ENCODE measurements at regions not wholly inside any gene's neighbourhood (a gene's known extent, or its start where the extent isn't known, plus 50 kb on each side); places are given as distances from the start of the nearest gene placed in this dataset.

DNA sequence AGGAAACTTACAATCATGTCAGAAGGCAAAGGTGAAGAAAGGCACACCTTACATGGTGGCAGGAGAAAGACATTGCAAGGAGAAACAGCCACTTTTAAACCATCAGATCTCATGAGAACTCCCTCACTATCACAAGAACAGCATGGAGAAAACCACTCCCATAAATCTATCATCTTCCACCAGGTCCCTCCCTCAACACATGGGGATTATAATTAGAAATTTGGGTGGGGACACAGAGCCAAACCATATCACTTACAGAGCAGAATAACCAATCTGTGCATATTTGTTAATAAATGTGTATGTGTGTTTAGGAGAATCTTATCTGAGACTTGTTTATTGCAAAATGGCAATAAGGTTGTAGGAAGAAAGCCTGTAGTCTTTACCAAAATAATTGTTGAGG, 205.2 kb upstream of the ANO3 start:
- DNase-seq = no peak

DNA sequence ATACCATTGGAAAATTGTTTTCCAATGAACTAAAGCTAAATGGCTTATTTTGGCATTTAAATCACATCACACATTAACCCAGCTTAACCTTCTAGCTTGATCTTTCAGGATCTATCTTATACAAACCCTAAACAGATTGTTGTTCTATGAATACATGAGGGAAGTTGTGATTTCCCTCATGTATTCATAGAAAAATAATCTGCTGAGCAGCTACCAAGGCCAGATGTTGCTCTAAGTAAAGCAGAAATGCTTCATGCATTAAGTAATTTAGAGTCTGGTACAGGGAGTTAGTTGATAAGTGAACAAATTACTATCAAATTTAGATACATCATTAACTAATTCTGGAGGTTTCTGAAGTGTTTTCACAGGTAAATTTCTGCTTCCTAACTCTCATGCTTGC, 204.6 kb upstream of the ANO3 start:
- DNase-seq = no peak

DNA sequence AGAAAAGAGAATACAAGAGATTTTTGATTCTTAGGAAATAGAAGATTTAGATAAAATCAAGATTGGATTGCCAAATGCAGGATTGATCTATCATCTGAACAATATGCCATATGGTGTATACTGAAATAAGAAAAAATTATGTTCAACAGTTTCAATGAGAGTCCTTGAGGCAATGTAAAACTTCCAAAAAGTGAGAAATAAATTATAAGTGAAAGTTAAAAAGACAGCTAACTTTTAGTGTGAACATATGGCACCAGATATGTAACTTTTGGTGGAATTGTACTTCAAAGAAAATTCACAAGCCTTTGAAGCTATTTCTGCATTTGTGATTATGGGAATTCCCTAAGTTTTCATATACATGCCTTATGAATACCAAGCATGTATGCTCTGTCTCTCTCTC, 200.5 kb upstream of the ANO3 start:
- no peak for DNase-seq

DNA sequence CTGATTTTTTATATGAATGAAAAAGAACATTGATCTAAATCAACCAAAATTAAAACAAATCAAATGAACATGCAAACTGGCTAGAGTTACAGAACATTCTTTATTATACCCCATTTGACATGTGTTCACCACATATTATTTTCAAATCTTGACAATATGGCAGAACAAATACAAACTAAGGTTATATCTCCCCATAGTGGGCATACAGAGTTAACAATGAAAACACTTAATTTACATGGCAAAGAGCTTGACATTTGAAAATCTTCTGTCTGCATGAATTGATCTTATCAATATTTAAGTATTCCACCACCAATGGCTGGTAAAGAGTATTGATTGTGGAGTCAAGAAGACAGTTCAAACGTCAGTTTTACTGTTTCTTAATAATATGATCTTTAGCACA, 197.9 kb upstream of the ANO3 start:
- DNase-seq = no peak

DNA sequence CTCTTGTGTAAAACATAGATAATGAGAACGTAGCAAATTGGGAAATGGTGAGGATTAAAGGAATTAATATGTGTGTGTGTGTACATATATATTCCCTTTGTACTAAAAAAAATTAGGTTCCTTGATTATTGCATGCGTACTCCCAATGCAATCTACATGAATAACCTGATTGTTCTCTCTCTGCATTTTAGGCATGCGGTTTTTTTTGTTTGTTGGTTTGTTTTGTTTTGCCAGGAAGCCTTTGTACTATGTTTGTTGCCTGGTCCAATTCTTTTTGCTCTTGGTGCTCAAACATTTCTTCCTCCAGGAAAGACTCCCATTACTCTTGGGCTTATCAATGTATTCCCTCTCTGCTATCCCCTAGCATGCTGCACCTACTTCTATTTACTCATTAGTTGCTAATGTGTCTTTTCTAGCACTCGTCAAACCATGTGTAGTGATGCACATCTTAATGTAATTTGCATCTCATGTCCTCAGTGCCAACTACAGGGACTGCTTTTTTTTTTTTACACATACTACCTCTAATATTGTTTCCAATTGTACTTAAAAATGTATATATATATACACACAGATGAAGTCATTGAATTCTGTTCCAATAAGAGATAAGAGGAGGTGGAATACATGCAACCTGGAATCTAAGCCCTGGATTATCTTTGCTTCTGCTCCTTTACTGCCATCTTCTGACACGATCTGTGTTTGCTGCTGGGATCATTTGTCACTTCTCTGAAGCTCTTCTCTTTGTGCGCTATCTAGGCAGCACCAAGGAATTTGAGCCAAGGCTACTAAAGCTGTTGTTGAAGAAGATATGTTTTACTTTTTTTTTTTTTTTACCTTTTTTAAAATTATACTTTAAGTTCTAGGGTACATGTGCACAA, 197.2 kb upstream of the ANO3 start:
- DNase-seq = no peak

DNA sequence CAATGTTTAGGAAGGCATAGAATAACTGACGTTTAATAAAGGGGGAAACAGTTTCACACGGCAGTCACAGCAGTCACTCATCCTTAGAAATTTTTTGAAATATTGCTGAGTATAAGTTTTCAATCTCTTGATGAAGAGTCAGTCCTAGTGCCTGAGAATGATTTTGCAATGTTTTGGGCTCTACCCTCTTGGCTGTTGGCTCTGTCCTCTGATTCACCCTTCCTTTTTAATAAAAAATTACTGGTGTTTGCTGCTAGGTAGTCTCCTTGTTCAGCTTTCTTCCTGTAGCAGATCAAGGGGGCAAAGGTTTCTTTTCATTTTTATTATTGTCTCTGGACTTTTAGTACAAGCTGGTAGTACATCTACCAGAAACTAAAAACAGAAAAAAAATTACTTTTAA, 194.3 kb upstream of the ANO3 start:
- DNase-seq = no peak

DNA sequence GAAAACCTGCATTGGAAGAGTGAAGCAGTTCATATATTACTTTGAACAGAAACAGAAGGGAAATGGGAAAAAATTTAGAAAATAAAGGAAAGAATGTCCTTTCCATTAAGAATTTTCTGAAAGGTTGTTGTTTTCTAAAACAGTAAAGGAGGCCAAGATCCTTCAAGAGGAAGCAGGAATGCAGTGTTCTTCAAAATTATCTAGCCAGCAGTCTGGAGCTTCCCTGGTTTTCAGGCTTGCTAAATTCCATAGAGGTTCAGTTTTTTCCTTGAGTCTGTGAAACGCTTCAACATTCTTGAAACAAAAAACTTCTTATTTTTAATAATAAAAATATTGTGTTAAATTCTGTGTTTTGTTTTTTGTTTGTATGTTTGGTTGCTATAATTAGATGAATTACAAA, 189.0 kb upstream of the ANO3 start:
- no peak for DNase-seq

DNA sequence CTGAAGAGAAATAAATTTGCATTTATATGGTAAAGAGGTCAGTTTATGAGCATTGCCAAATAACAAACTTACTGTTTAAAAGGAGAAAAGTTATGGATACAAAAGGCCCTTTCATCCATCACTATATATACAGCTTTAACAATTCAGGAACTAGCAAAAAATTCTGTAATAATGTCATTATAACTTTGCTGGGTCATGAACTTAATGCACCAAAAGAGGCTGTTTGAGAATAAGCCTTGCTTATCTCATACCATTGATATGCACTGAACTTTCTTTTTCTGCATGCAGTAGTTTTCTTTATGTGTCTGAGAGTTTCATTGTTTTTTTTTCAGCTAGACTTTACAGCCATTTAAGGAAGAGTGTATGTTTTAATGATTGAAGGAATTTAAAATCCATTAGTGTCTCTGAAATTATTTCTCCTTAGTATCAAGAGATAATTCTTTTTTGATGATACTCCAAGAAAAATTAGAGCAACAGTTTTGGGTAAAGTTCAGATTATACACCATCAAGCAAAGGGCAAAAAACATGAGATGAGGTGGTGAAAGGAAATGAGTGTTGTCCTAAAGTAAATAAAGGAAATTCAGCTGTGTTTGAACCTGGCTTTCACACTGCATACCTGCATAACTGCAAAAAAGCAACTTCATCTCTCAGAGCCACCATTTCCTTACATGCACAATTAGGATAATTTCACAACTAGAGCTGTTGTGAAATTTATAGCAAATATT, 188.2 kb upstream of the ANO3 start:
- DNase-seq = no peak

DNA sequence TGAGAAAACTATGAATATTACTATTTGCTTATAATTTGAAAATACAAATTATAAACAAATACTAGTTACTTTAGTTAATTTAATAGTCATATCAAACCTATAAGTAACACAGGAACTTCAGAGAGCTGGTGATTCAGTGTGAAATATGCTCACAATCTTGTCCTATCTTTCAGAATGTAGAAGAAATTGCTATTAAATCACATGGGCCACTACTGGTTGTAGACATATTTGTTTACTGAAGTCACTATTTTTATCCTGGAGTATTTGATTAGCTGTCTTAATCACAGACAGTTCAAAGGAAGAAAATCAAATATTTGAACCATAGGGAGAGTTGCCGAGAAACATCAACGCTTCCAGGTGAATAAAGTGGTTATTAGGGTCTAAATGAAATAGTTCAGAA, 187.6 kb upstream of the ANO3 start:
- DNase-seq = no peak

DNA sequence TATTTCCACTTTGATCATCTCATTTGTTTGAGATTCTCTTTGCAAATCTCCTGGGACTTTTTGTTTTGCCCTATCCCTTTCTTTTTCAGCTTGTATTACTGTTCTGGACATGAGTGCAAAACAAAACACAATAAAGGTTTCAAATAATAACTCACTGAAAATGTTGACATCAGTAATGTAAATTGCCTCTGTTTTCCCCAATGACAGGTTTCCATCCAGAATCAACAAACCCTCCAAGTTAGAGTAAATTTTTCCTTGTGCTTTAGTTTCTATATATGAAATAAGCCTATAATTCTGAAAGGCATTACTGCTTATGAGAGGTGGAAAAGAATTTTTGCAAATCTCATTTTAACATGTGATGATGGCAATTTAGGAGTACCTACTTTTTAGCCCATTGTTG, 187.0 kb upstream of the ANO3 start:
- no peak for DNase-seq

DNA sequence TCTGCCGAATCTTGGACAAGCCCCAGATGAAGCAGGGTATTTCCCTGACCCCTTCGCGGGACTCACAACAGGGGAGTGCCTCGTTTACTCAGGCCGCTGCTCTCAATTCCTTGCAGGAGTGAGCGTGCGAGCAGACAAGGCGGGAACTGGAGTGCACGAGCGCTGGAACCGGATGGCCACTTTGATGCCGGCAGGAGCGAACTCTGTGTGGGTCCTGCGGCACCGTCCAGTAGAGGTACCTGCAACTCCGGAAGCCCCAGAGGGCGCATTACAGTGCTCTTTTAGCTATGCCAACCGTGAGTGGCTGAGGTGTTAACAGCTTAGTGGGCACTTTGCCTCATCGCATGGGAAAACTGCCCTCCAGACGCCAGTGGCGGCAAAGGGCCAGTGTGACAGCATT, 182.3 kb upstream of the ANO3 start:
- no peak for DNase-seq

DNA sequence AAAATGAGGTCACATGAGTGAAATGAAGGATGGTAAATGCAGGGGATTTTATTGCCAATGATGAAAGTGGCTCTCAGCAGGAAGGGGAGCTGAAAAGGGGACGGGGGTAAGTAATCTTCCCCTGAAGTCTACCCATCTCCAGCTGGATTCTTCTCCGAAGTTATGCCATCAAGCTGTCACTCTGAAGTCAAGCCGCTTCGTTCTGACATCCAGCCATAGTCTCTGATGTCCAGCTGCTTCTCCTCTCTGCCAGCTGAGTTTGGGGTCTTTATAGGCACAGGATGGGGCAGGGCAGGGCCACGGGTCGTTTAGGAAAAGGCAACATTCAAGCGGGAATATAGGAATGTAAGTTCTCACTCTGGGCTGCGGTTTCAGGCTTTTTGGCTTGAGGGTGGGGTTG, 181.9 kb upstream of the ANO3 start:
- DNase-seq = no peak

DNA sequence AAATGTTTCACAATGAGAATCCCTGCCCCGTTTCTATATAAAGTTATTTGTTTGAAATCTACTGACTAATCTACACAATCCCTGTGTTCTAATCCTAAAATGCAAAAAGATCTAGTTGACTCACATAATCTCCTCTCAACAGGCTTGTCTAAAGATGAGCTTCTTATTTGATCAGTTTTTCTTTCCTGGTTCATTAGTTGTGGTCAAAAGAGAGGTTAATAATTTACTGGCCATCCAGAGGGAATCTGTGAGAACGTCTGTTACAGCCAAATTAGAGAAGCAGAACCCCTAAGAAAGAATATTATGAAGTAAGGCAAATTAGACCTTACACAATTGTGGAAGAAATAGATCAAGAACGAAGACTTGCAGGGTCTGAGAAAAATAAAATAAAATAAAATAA, 173.7 kb upstream of the ANO3 start:
- no peak for DNase-seq

DNA sequence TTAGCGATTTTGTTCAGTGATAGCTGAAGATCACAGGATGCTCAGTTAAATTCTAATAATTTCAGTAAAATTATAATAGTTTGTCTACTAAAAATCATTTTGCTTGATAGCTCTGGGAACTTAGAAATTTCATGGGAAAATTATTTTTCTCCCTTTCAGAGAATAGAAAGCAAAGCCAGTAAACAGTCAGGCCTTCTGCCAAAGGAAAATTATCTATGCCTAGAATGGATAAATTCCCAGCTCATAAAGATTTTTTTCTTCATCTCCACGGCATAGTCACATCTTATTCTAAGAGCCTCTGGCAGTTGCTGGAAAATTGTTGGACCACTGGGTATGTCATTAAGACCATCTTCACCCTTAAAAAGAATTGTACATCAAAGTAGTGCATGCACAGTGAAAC, 169.6 kb upstream of the ANO3 start:
- DNase-seq = no peak

DNA sequence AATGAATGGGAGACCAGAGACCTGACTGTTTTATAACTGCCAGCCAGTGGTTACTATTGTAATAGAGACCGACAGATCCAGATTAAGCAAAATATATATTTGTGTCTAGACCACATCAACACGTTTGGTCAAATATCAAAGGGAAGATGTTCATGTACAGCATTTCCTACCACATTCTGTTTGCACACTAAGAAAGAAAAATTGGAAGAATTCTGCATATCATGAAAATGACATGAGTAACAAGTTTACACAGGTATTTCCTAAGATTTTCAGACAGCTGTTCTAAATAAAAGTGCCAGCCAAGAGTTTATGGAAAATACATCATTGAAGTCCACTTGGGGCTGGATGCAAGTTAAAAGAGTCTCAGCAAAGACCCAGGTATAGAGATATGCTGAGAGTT, 145.5 kb upstream of the ANO3 start:
- DNase-seq = no peak

DNA sequence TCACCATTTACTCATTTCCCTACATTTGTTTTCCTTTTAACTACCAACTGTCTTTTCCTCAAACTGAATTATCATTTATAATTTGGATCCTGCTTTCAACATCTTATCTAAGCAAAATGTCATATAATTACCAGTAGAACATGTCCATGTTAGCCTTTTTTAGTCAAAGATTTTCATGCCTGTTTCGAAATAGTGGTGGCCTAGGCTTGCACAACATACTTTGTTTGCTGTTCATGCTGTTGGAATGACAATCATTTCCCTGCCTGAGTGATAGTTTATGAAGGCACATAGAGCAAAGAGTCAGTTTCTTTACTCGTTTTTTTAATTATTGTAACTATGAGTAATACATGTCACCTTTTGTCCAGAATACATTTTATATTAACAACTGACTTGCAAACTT, 144.3 kb upstream of the ANO3 start:
- DNase-seq = no peak

DNA sequence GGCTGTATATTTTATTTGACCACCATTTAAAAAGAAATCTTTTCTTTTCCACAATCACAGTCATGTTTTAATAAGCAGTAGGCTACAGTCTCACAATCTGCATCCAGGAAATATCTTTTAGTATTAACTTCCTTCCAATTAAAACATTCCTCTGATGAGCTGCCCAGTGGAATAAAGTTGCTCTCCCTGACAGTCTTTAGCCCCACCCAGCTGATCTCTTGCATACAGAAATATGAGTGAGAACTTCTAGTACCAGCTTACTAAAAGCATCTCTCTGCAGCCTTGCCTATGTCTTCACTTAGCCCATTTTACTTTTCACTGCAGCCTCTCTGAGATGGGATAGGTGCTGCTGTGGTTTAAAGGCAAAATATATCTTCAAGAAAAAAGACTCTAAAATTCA, 143.4 kb upstream of the ANO3 start:
- DNase-seq = no peak

DNA sequence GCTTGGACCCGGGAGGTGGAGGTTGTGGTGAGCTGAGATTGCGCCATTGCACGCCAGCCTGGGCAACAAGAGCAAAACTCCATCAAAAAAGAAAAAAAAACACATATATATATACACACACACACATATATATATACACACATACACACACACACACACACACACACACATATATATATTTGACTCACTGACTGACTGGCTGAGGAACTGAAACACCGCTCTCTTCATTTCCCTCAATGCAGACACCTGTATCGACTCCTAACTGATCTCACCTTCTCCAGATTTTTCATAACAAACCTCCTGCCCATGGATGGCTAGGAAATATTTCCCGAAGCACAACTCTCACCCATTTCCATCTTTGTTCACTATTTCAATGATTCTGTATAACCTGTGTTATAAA, 140.7 kb upstream of the ANO3 start:
- no peak for DNase-seq

DNA sequence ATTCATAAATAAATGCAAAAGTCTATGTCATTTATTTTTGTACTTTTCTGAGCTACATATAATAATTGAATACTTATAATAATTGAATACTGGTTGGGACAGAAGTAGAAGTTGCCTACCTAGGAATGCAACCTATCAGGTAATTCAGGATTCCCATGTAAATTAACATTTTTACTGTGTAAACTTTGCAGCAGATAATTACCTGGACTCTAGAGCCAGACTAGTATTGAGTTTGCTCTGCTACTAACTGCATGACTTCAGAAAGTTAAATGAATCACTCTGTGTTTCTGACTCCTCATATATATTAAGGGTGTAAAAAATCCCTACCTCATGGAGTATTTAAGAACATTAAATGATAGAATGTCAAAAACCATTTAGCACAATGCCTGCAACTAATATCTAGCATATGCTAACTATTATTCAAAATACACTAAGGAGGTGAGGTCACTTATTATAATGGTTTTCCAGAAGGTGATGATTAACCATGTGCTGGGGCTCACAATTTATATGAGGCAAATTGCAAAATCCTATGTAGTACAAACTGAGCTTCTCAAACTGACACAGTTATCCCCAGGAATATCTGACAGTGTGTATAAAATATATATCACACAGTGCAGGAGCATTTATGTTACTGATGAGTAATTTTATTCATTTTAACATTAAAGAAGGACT, 138.1 kb upstream of the ANO3 start:
- DNase-seq = no peak

DNA sequence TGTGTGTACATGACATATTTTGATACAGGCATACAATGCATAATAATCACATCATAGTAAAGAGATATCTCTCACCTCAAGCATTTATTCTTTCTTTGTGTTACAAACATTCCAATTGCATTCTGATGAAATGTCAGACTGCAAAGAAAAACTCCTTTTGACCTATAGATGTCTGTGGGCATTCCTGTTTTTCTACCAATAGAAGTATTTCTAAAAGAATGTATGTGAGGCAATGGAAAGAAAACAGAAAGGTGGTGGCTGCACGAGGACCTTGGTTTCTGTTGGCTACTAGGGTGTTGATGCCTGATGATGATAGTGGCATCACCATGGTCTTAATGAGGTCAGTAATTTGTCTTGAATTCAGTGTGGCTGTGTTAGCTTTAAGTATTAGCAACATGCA, 137.0 kb upstream of the ANO3 start:
- DNase-seq = no peak

DNA sequence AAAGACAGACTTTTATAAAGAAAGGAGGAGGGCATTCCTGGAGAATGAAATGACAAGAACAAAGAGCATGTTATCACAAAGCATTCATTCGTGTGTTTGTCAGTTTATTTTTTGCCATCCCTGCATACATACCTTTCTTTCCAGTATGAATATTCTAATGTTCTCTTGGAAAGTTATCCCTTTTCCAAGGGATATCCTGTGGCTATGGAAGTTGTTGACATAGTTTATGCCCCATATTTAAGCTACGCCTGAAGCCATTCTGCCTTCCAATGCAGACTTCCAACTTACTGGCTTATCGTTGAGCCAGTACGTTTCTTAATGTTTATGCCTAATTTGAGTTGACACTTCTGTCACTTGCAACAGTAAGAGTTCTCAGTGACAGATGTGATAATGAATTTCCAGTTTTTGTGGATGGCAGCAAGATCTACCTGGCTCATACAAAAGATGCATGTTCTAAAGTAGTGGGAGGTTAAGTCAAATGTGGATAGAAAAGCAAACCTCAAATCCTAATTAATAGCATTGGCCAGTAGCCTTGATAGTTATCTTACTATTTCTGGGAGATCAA, 133.3 kb upstream of the ANO3 start:
- DNase-seq = no peak

DNA sequence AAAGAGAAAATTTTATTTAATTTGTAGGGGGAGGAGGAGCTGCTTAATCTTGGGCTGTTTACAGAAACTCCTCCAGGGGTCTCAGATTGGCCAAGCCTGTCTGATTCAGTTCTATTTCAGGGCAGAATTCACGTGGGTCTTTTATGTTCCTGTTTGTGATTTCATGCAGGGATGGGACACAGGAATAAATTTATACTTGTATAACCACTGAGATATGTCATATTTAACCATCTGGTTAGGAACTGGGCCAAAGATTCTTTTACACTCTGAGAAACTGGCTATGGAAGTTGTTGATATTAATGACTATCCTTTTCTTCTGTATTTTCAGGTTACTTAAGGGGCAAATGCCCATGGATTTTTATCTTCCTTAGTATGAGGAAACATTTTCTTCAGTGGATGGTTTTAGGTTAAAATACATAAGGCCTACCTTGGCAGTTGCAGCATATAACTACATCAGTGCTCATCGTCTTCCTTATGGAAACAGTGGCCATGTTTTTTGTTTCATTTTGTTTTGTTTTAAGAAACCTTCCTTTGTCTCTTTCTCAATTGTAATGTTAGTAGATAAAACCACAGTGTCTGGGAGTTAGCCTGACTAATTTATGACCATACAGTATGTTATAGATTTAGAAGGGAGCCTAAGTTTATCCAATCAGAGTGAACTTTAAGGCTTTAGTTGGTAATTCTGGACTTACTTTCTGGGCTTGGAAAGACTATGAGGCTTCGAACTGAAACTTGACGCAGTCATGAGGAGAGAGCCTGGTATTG, 132.4 kb upstream of the ANO3 start:
- DNase-seq = no peak

DNA sequence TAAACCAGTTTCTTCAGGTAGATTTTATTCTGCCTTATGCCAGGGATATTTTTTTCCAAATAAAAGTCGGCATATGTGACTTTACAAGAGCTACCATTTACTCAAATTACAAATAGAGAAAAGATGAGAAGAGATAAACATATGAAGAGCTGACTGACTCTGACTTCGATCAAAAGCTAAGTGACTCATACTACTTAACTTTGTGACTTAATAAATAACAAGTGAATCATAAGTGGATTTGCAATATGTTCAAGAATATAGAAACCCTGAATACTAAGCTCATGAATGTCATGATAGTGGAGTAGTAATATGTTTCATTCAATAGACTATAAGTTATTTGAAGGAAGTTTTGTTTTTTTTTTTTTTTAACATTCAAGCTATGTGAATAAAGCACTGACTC, 130.5 kb upstream of the ANO3 start:
- DNase-seq = no peak

Data from stimulated activated CD4-positive, alpha-beta T cell treated with anti-CD3 and anti-CD28 coated beads, Interleukin-4, amount 100 ng/mL, for 24 hours (primary cell).